Erythroblast (primary cell): ENCODE measurements at regions not wholly inside any gene's neighbourhood (a gene's known extent, or its start where the extent isn't known, plus 50 kb on each side); places are given as distances from the start of the nearest gene placed in this dataset.
"Not testable (repeated sequence)": the region's sequence is repeated elsewhere in the genome, so short reads cannot be mapped to it uniquely, and the experiment has no call there.

ENCODE experiments used
- DNase-seq, 2 experiments: peaks; one replicate each; lab custom pipeline; 2025; lab: John Stamatoyannopoulos, UW
- GATA1 ChIP-seq: IDR thresholded peaks from 2 replicates; pipeline ENCODE4 v1.6.1; 2011; ENCODE audit warnings: low read depth, mild to moderate bottlenecking, control low read depth, low read length, moderate library complexity
- POLR2A ChIP-seq: IDR thresholded peaks from 2 replicates; pipeline ENCODE4 v1.6.1; 2011; ENCODE audit warnings: mild to moderate bottlenecking, low read length

DNA sequence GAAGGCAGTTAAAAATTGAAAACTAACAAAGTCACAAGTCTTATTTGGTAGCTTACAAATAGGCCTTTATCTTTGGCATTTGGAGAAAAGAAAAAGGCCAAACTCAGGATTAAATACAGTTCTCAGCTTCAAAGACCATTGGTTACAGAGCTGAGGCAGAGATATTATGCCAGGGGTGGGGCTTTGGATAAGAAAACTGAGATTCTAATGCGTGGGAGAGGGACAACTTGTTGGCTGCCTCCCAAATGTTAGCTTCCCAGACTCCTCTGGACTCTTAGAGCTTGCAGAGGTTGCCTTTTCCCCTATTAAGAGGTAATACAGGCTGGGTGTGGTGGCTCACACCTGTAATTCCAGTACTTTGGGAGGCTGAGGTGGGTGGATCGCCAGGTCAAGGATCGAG is 231.8 kb downstream of the SQOR start:
- TF ChIP-seq GATA1 (no peak), POLR2A (no peak)
- no peak for DNase-seq

DNA sequence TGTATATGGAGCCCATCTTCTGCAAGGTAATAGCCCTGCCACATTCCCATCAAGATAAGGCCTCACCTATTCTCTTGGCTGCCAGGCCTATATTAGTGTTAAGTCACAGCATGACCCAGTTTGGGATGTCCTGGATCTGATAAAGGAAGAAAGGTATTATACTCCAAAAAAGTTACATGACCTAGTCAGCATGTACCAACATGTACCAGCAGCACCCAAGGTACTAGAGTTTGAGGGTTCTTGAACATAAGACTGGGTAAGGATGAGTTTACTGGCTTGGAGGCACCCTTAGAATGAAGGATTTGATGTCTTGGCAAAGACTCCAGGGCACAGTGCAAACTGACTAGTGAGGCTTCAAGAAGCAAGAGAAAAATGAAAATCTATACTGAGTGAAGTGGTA is 232.5 kb downstream of the SQOR start:
- DNase-seq: no peak
- TF ChIP-seq GATA1: no peak
- TF ChIP-seq POLR2A: no peak

- no peak for DNase-seq
- TF ChIP-seq POLR2A (no peak), GATA1 (no peak)
Measured at GRCh38 chr15:45868109-45868691, 233.4 kb downstream of the SQOR start.

- no peak for DNase-seq
- no peak for TF ChIP-seq POLR2A
- no peak for TF ChIP-seq GATA1
Measured at GRCh38 chr15:45869034-45869668, 234.3 kb downstream of the SQOR start.

DNA sequence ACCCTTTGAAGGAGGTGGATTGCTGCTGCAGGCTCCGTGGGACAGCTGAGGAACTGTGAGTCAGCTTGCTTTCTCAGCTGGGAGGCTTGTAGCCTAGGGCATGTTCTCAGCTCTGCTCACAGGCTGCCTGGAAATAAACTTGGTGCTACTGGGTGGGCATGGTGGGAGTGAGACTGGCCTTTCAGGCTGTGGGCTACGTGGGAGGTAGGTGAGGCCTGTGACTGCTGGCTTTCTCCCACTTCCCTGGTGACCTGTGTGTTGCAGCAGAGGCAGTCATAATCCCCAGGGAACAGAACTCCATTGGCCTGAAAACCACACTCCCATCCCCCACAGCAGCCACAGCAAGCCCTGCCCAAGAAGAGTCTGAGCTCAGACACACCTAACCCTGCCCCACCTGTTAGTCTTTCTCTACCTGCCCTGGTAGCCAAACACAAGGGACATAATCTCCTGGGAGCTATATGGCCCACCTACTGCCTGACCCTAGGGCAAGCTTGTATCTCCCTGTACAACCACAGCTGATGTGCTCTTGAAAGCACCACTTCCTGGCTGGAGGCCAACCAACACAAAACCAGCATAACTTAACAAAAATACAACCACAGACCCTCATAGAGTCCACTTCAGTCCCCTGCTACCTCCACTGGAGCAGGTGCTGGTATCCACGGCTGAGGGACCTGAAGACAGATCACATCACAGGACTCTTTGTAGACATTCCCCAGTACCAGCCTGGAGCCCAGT is 236.5 kb downstream of the SQOR start:
- TF ChIP-seq POLR2A: no peak
- no peak for TF ChIP-seq GATA1
- no peak for DNase-seq

- TF ChIP-seq GATA1: no peak
- no peak for TF ChIP-seq POLR2A
- no peak for DNase-seq
Measured at GRCh38 chr15:45873781-45874180, 239.0 kb downstream of the SQOR start.

DNA sequence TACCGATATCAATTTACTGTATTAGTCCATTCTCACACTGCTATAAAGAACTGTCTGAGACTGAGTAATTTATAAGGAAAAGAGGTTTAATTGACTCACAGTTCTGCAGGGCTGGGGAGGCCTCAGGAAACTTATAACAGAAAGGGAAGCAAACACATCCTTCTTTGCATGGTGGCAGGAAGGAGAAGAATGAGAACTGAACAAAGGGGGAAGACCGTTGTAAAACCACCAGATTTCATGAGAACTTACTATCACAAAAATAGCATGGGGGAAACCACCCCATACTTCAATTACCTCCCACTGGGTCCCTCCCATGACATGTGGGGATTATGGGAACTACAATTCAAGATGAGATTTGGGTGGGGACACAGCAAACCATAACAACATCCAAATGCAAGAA is 239.7 kb downstream of the SQOR start:
- DNase-seq: not testable (repeated sequence)

- no peak for DNase-seq
Measured at GRCh38 chr15:45884289-45884688, 249.5 kb downstream of the SQOR start.

DNA sequence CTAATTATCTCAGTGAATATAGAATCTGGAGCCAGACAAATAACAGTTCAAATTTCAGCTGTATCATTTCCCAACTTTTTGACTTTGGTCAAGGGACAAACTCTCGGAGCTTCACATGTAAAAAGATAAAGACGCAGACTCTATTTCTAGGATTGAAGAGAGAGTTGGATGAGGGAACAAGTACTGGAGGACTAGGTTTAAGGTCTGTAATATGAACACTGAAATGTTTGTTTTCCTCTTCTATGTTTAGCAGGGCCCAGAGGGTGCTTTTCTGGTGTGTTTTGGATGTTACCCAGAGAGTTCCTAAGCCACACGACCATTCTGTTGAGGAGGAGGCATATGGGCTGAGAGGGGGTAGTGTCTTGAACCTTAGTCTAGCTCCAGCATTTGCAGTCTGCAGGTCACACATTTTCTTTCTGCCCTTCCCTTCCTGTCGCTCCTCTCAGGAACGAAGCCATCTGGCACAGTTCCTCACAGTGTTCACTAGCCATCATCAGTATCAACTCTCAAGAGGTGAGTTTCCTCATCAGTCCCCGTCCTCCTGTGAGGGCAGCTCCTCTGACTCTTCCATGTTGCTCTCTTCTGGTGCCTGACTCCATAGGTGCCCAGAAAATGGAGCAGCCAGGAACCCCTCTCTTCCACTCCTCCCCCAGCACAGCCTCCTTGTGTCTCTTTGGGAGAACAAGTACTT is 250.1 kb downstream of the SQOR start:
- TF ChIP-seq GATA1: no peak
- no peak for TF ChIP-seq POLR2A
- DNase-seq: no peak

More at GRCh38 chr15:45884289-45884688, 249.5 kb downstream of the SQOR start:
- TF ChIP-seq POLR2A (no peak), GATA1 (no peak)

DNA sequence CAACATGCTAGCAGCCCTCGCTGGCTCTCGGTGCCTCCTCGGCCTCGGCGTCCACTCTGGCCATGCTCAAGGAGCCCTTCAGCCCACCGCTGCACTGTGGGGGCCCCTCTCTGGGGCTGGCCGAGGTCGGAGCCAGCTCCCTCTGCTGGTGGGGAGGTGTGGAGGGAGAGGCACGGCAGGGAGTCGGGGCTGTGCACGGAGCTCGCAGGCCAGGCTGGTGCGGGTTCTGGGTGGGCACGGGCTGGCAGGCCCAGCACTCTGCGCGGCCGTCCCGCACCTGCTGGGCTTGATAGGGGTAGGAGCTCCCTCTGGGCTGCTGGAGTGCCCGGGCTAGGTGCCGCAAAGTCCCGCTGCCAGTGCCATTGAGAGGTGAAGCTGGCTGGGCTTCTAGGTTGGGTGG is 251.0 kb downstream of the SQOR start:
- no peak for TF ChIP-seq GATA1
- TF ChIP-seq POLR2A: no peak
- DNase-seq: no peak

- TF ChIP-seq POLR2A: no peak
- TF ChIP-seq GATA1: no peak
- no peak for DNase-seq
Measured at GRCh38 chr15:45891766-45892165, 256.9 kb downstream of the SQOR start.

DNA sequence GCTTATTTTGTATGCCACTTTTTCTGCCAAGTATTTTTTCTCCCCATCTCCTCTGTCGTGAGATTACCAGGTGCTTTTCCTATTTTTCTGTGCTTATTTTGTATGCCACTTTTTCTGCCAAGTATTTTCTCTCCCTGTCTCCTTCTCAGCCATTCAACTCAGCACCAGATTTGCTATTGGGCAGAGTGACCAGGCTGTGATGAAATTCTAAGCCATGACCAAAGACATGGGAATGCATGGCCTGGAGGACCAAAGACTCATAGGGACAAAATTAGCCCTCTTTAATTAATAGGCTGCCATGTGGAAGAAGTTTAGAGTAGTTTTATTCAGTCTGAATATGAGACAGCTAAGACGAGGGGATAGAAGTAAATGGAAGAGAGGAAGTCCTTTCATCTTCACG is 257.4 kb downstream of the SQOR start:
- TF ChIP-seq GATA1: no peak
- no peak for TF ChIP-seq POLR2A
- DNase-seq: no peak

DNA sequence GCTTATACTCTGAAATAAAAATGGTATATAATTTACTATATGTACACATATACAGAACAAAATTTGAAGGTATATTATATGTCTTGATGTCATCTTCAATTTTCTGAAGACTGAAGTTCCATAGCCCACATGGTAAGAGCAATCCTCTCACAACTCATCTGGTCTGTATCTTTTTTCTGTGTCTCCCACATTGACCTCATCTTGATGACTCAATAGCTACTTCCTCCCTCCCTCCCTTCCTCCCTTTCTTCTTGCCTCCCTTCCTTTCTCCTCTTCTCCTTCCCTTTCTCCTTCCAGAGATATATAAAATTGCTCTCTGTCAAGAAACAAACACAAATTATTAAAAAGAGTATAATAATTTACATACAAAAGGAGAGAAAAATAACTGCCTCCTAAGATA is 268.5 kb downstream of the SQOR start:
- no peak for DNase-seq
- TF ChIP-seq POLR2A (no peak), GATA1 (no peak)

GRCh38 chr15:45904019-45904418 is 269.2 kb downstream of the SQOR start:
- no peak for DNase-seq
- TF ChIP-seq GATA1 (no peak), POLR2A (no peak)
